ENCODE measurements at regions not wholly inside any gene's neighbourhood (a gene's known extent, or its start where the extent isn't known, plus 50 kb on each side); places are given as distances from the start of the nearest gene placed in this dataset.

GRCh38 chr9:88307136-88307535 lies 81.1 kb upstream of the SPIN1 start:
- intact Hi-C loops (cut with DNase I), result no loop called here
- 43 to 68% (median 52%) methylated on average over 7 of the region's 7 CpGs for WGBS, 4 donors
- H3K27ac ChIP-seq, result peak overlapping the region in 1 of 12 donors; percentile 18
- H3K36me3 ChIP-seq, result no peaks in the 10 kb centered on the region
- TF ChIP-seq POLR2A (IDR thresholded peaks at IDR 0.05) (no peak), CTCF (IDR thresholded peaks at IDR 0.05) (no peak)
- H3K27me3 ChIP-seq, result no peaks in the 10 kb centered on the region
- H3K4me1 ChIP-seq, result peaks cover 0 to 14% (median 0%) of the 10 kb centered on the region in 12 donors
- DNase-seq, result peak in 3 of 5 donors; percentile 11 to 46 (median 37)
- peak; percentile 62 to 92 (median 87) for ATAC-seq
- no peaks in the 10 kb centered on the region for H3K9me3 ChIP-seq
- H3K4me3 ChIP-seq, result no peak overlapping the region

GRCh38 chr9:88303721-88304451 lies 84.4 kb upstream of the SPIN1 start:
- H3K9me3 ChIP-seq, result peaks cover 0 to 3% (median 0%) of the 10 kb centered on the region in 12 donors
- ATAC-seq (no peak), DNase-seq (no peak)
- H3K27me3 ChIP-seq, result no peaks in the 10 kb centered on the region
- intact Hi-C loops (cut with DNase I), result no loop called here
- no peak for TF ChIP-seq POLR2A (IDR thresholded peaks at IDR 0.05)
- no peak for TF ChIP-seq CTCF (IDR thresholded peaks at IDR 0.05)
- H3K4me1 ChIP-seq, result peaks cover 0 to 7% (median 0%) of the 10 kb centered on the region in 12 donors
- WGBS, 4 donors, result 67 to 83% (median 79%) methylated on average over 4 of the region's 4 CpGs
- no peak overlapping the region for H3K4me3 ChIP-seq
- H3K27ac ChIP-seq, result no peak overlapping the region
- H3K36me3 ChIP-seq, result no peaks in the 10 kb centered on the region

GRCh38 chr9:88302579-88303324 lies 85.5 kb upstream of the SPIN1 start:
- Histone ChIP-seq H3K27me3 (no peaks in the 10 kb centered on the region), H3K9me3 (peaks cover 0 to 3% (median 0%) of the 10 kb centered on the region in 12 donors), H3K4me3 (no peak overlapping the region), H3K4me1 (peaks cover 0 to 4% (median 0%) of the 10 kb centered on the region in 12 donors), H3K36me3 (no peaks in the 10 kb centered on the region), H3K27ac (no peak overlapping the region)
- no peak for TF ChIP-seq CTCF (IDR thresholded peaks at IDR 0.05)
- intact Hi-C loops (cut with DNase I), result no loop called here
- DNase-seq (no peak), ATAC-seq (peak in 1 of 4 donors; percentile 44)
- 75 to 77% (median 77%) methylated on average over 7 of the region's 7 CpGs for WGBS, 4 donors

- Histone ChIP-seq H3K27ac (no peak overlapping the region), H3K4me3 (no peak overlapping the region), H3K27me3 (no peaks in the 10 kb centered on the region), H3K4me1 (peaks cover 0 to 4% (median 0%) of the 10 kb centered on the region in 12 donors), H3K9me3 (peaks cover 0 to 3% (median 0%) of the 10 kb centered on the region in 12 donors), H3K36me3 (no peaks in the 10 kb centered on the region)
- 83 to 91% (median 89%) methylated on average over 8 of the region's 8 CpGs for WGBS, 4 donors
- ATAC-seq, result no peak
- intact Hi-C loops (cut with DNase I), result no loop called here
- DNase-seq, result no peak
- TF ChIP-seq POLR2A (IDR thresholded peaks at IDR 0.05) (no peak), CTCF (IDR thresholded peaks at IDR 0.05) (no peak)
Measured at GRCh38 chr9:88300556-88300955, 87.7 kb upstream of the SPIN1 start.
